Activated T-helper 1 cell treated with anti-CD3 and anti-CD28 coated beads, Interleukin-2, amount 50 U/mL, for 16 hours (primary cell): ENCODE measurements at regions not wholly inside any gene's neighbourhood (a gene's known extent, or its start where the extent isn't known, plus 50 kb on each side); places are given as distances from the start of the nearest gene placed in this dataset.
"Not testable (repeated sequence)": the region's sequence is repeated elsewhere in the genome, so short reads cannot be mapped to it uniquely, and the experiment has no call there.

ENCODE experiments used
- DNase-seq, 2 donors: peaks; one replicate each; pipeline ENCODE4 v3.0.0-alpha.2; 2020; ENCODE audit warnings: low read depth in 1 of 2, low spot score in 1 of 2

DNA sequence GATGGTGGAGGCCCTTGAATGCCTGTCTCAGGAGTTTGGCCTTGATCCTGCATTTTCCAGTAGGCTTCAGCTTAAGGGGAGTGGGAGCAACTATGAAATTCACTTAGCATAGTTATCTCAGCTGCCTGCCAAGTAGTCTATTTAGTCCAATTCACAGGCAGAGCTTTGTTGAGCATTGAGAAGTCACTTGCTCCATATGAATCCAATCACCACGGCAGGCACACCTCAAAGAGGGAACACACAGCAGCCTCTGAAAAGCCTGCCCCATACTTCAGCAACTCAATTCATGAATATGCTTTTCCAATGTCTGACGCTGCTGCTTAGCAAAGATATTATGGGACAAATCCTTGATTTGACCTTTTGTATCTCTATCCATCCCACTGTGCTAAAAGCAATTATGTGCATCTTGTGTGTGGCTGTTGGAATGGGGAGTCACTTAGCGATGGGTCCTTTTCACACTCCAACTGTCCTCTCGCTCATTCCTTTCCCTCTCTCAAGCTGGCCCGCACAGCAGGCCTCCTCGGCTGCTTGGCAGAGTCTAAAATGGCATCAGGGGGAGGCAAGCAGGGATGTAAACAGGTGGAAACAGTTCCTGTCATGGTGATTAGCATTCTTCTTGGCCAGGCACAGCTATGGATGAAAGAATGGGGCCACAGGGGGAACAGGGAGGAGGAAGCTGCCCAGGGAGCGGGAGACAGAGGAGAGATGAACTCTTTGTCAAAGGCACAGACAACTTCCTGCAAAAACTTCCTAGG is 56.0 kb upstream of the LRPPRC start:
- no peak for DNase-seq

DNA sequence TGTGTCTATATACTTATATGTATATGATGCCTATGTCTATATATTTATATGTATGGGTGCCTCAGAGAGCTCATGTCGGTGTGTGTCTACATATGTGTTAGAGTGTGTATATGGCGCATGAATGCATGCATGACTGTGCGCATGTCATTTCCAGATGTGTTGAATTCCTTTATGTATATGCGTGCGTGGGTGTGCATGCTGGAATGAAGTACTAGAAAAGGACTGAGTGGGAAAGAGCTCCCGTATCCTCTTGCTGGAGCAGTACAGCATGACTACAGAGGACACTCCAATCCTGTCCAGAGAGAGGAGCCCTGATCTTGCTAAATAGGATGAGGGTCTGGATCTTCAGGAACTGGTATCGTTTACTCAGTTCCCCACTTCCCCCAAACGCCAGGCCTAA is 56.8 kb upstream of the LRPPRC start:
- DNase-seq, result no peak

DNA sequence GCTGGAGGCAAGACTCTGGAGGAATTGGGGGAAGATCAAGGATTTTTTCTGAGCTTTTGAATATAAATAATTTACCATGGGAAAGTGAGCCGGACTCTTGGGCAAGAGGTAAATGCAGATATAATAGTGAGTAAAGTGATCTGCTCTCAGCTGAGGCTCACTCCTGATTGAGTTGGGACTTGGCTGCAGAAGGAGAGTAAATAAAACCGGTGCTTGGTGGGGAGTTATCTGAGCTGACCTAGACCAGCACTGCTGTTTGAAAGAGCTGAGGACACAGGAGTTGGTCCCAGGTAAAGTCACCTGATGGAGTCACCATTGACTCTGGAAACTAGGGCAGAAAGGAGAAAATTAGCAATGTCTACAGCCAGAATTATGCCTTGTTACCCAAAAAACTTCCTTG is 57.3 kb upstream of the LRPPRC start:
- DNase-seq, result no peak

DNA sequence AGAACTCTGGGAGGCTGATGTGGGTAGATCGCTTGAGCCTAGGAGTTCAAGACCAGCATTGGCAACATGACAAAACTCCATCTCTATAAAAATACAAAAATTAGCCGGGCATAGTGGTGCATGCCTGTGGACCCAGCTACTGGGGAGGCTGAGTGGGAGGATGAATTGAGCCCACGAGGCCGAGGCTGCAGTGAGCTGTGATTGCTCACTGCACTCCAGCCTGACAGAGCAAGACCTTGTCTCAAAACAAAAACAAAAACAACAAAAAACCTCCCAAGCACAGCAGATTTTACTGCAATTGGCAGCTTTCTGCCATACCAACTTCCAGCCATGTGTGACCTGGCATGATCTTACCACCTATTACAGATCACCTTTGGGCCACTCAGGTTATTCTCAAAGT is 57.7 kb upstream of the LRPPRC start:
- DNase-seq, result no peak

DNA sequence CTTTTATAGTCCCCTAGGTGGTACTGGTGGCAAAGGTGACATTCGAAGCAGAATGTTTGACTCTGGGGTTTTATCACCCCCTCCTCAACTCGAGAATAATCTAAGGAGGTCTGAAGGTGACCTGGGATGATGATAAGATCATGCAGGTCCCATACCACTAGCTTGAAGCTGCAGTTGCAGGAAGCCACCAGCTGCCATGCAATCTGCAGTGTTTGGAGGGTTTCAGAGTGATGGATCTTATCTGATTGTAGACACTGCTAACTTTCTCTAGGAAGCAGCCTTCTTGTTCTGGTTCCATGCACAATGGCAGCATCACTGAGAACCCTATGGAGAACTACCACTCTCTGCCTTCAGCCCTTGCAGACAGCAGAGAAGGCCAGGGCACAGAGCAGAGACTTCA is 59.4 kb upstream of the LRPPRC start:
- no peak for DNase-seq

DNA sequence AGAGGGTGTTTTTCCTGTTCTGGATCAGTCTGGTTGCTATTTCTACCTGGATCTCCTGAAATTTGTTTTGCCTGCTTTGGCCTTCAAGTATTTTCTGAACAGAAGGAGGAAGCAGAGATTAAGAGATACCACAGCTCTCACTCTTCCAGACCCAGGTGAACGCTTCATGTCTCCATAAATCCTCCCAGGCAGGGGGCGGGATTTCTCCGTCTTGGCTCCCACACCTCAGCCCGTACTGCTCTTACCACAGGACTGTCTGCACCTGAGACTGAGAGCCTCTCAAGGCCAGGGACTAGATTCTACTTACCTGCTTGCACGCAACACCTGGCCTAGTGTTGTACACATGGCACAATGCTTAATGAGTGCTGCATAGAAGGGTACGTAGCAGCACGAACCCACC is 59.9 kb upstream of the LRPPRC start:
- no peak for DNase-seq

DNA sequence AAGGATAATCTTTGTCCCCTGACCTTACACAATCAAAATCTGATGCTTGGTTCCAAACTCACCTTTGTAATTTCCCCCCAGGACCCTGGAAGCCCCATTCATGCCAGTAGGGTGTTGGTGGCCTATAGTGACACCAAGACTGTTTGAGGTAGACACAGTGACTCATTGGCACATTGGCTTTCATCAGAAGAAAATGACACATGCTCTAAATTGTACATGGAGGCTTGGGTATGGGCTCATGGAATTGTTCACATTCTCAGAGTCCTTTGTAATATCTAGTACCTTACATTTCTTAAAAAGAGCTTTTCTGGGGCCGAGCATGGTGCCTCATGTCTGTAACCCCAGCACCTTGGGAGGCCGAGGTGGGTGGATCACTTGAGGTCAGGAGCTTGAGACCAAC is 61.2 kb upstream of the LRPPRC start:
- no peak for DNase-seq

GRCh38 chr2:44060286-44060685 is 64.5 kb upstream of the LRPPRC start:
- not testable (repeated sequence) for DNase-seq

GRCh38 chr2:44060990-44061389 is 65.2 kb upstream of the LRPPRC start:
- no peak for DNase-seq

- DNase-seq, result no peak
These were observed 65.7 kb upstream of the LRPPRC start for GRCh38 chr2:44061469-44061868.

DNA sequence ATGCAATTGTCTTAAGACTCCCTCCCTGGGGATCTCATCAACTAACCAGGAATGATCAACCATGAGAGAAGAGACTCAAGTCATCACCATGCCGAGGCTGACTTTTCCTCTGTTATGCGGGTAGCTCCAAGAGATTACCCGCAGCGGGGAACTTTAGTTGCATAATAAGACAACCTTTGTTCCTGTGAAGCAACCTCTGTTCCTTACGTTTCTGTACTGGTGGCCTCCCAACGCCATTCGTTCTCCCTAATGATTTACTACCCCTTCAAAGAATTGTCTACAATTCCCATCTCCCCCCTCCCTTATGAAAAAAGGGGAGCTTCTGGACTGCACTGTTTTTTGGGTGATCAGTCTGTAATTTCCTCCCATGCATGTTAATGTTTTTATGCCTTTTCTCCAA is 66.1 kb upstream of the LRPPRC start:
- no peak for DNase-seq

DNA sequence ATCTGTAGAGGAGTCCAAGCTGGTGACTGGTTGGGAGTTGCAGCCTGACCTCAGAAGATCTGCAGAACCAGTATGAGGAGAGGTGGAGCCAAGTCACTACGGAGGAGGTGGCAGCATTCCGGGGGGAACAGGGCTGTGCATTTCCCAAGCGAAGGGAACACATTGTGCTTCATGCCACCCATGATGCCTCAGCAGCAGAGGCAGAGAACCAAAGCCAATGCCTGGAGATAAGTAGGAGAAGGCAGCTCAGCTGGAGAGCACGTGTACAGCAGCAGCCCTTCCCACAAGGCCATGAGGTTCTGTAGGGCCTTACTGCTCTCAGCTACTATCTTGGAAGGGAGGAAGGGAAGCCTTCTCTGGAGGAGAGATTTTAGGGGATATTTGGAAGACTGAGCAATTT is 67.2 kb upstream of the LRPPRC start:
- no peak for DNase-seq

DNA sequence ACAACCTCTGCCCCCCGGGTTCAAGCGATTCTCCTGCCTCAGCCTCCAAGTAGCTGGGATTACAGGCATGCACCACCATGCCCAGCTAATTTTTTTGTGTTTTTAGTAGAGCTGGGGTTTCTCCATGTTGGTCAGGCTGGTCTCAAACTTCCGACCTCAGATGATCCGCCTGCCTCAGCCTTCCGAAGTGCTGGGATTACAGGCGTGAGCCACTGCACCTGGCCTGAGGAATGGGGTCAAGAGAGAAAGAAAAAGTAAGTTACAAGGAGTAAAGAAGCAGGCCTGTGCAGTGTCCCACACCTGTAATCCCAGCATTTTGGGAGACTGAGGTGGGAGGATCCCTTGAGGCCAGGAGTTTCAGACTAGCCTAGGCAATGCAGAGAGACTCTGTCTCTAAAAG is 68.5 kb upstream of the LRPPRC start:
- not testable (repeated sequence) for DNase-seq

DNA sequence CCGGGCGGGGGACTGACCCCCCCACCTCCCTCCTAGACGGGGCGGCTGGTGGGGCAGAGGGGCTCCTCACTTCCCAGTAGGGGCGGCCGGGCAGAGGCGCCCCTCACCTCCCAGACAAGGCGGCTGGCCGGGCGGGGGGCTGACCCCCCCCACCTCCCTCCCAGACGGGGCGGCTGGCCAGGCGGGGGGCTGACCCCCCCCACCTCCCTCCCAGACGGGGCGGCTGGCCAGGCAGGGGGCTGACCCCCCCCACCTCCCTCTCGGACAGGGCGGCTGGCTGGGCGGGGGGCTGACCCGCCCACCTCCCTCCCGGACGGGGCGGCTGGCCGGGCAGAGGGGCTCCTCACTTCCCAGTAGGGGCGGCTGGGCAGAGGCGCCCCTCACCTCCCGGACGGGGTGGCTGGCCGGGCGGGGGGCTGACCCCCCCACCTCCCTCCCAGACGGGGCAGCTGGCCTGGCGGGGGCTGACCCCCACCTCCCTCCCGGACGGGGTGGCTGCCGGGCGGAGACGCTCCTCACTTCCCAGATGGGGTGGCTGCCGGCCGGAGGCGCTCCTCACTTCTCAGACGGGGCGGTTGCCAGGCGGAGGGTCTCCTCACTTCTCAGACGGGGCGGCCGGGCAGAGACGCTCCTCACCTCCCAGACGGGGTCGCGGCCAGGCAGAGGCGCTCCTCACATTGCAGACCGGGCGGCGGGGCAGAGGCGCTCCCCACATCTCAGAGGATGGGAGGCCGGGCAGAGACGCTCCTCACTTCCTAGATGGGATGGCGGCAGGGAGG is 71.4 kb upstream of the LRPPRC start:
- not testable (repeated sequence) for DNase-seq

GRCh38 chr2:44067791-44068181 is 72.0 kb upstream of the LRPPRC start:
- DNase-seq, result not testable (repeated sequence)

- DNase-seq, result no peak
These were observed 75.8 kb upstream of the LRPPRC start for GRCh38 chr2:44071454-44072046.

DNA sequence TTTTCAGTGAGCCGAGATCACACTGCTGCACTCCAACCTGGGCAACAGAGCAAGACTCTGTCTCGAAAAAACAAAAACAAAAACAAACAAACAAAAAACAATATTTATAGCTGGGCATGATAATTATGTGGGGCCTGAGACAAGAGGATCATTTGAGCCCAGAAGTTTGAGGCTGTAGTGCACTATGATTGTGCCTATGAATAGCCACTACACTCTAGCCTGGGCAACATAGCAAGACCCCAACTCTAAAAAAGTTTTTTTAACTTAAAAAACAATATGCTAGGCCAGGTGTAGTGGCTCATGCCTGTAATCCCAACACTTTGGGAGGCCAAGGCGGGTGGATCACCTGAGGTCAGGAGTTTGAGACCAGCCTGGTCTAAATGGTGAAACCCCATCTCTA is 77.9 kb upstream of the LRPPRC start:
- DNase-seq, result not testable (repeated sequence)

GRCh38 chr2:44074795-44075194 is 79.0 kb upstream of the LRPPRC start:
- DNase-seq, result not testable (repeated sequence)

DNA sequence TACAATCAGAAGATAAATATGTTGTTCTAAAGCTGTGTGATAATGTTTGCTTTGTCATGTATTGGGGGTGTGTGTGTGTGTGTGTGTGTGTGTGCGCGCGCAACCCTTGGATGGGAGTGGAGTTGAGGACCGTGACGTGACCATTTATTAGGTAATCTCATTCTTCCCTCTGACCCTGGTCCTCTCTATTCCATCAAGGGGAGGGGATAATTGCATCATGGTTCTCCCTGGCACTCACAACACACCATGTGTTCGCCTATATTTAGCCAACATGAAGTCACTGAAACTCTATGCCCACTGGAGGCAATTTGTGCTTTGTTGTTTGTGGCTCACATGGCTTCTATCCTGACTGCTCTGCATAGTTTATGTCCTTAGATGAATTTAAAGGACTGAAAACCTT is 79.8 kb upstream of the LRPPRC start:
- no peak for DNase-seq

- DNase-seq, result no peak
These were observed 82.2 kb upstream of the LRPPRC start for GRCh38 chr2:44077942-44078511.

- DNase-seq, result no peak
These were observed 83.9 kb upstream of the LRPPRC start for GRCh38 chr2:44079686-44080085.

DNA sequence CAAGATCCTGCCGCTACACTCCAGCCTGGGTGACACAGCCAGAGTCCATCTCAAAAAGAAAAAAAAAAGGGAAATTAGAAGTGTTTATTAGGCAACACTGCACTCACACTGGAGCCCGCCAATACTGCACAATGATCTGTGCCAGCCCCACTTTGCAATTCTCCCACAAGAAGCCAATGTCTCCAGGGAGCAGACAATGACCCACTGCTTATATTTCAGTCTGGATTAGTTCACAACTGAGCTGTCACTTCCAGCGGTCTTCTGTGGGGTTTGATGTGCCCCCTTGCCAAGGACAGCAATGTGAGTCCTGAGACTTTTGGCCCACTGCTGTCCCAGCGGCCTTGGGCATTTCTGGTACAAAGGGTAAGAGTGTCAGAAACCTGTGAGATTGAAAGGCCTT is 85.6 kb upstream of the PPM1B start:
- DNase-seq, result no peak
